ENCODE measurements at regions not wholly inside any gene's neighbourhood (a gene's known extent, or its start where the extent isn't known, plus 50 kb on each side); places are given as distances from the start of the nearest gene placed in this dataset.

- Histone ChIP-seq H4K20me1 (ENCODE audit: control insufficient read depth, insufficient read depth) (no peaks in the 10 kb centered on the region), H3K36me3 (ENCODE audit: control insufficient read depth in 2 of 2, insufficient read depth in 2 of 2, low read length in 1 of 2) (no peaks in the 10 kb centered on the region), H3K9me3 (replicated peaks; ENCODE audit: control insufficient read depth, insufficient read depth, low read length) (no peaks in the 10 kb centered on the region), H3K4me2 (ENCODE audit: control insufficient read depth, insufficient read depth) (no peak overlapping the region), H2AFZ (ENCODE audit: control insufficient read depth, low read depth, low read length) (no peak overlapping the region; the same call in 1 of the 2 replicates), H3K27me3 (replicated peaks in 1 of 2; ENCODE audit: control insufficient read depth in 2 of 2, insufficient read depth in 2 of 2, low read length in 1 of 2) (no peaks in the 10 kb centered on the region), H3K27ac (ENCODE audit: control insufficient read depth, insufficient read depth) (no peak overlapping the region), H3K4me1 (ENCODE audit: control insufficient read depth, insufficient read depth, low read length) (peaks cover 29% of the 10 kb centered on the region), H3K79me2 (ENCODE audit: control insufficient read depth, insufficient read depth, low read length) (no peaks in the 10 kb centered on the region), H3K4me3 (no peak overlapping the region), H3K9ac (ENCODE audit: control insufficient read depth, insufficient read depth, low read length) (no peak overlapping the region)
- RAD21 ChIA-PET (ENCODE audit: unreplicated experiment), result interaction anchor here (1.1 to 3.1 kb wide), 4 partner anchors 9 to 51 kb away, joined by 5 to 12 read pairs (median 9); no protein-coding TSS in a partner anchor
- 48% methylated on average over 7 of the region's 7 CpGs for WGBS (ENCODE audit: insufficient coverage, insufficient replicate concordance, low lambda C conversion rate, missing lambda C conversion rate)
- no peak for FAIRE-seq
- CTCF ChIA-PET, result interaction anchor here (0.9 to 1.7 kb wide), 4 partner anchors 8 to 42 kb away, joined by 3 to 4 read pairs (median 4); no protein-coding TSS in a partner anchor
- intact Hi-C loops (cut with micrococcal nuclease; ENCODE audit: unreplicated experiment) (no loop called here), in situ Hi-C loops (cut with MboI) (loop anchor here (5.0 kb wide), 1 partner anchor 32 kb away; no protein-coding TSS in a partner anchor)
- TF ChIP-seq RCOR1 (conservative IDR thresholded peaks at IDR 0.05; ENCODE audit: low read depth, low read length) (no peak), BCL11A (IDR thresholded peaks at IDR 0.05; ENCODE audit: low read depth, low read length) (no peak), TCF12 (IDR thresholded peaks at IDR 0.05; ENCODE audit: low read depth, low read length) (no peak), ZBTB4 (CRISPR knock-in tag; IDR thresholded peaks at IDR 0.05) (no peak), ZNF622 (IDR thresholded peaks at IDR 0.05) (no peak), PKNOX1 (IDR thresholded peaks at IDR 0.05) (no peak), IKZF2 (IDR thresholded peaks at IDR 0.05) (no peak)
- ATAC-seq, result no peak
- POLR2A ChIA-PET, result interaction anchor here (0.5 to 2.1 kb wide), 5 partner anchors 11 to 236 kb away, joined by 3 to 8 read pairs (median 5); no protein-coding TSS in a partner anchor
- SMC1A ChIA-PET (ENCODE audit: uncharacterized antibody, unreplicated experiment), result interaction anchor here (1.0 to 7.1 kb wide), 10 partner anchors 10 to 90 kb away, joined by 3 to 58 read pairs (median 4); partner anchors contain the start of gene CD93
- BruUV-seq (replicated peaks), result no TSS peak
- no peak for DNase-seq (ENCODE audit: low read depth, low spot score)
Observed at GRCh38 chr20:23149623-23150279, 63.6 kb upstream of the CD93 start.

Data from GM12878 (cell line).